ENCODE measurements at regions not wholly inside any gene's neighbourhood (a gene's known extent, or its start where the extent isn't known, plus 50 kb on each side); places are given as distances from the start of the nearest gene placed in this dataset.

DNA sequence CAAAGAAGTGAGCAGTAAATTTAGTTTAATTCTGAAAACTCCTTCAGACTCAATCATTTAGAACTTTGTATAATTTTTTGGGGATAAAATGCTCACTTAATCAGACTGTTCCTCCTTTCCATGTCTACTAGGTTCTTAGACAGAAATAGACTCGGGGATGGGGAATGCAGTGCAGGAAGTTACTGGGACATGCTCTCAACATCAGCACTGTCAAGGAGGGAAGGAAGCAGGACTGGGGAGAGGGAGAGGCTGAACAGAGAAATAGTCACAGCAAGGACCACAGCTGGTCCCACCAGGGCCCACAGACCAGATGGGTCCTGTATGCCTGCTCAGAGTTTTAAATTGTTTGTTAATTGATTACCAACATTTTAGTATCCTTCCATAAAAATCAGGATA, 310.1 kb upstream of the MSX2 start:
- Mint-ChIP-seq H3K4me3 (no peak overlapping the region), H3K27me3 (peaks cover 20 to 41% (median 26%) of the 10 kb centered on the region in 3 donors), H3K27ac (no peak overlapping the region), H3K9me3 (peaks cover 3 to 20% (median 4%) of the 10 kb centered on the region in 7 donors), H3K36me3 (no peaks in the 10 kb centered on the region), H3K4me1 (peaks cover 3 to 10% (median 8%) of the 10 kb centered on the region in 3 donors)
- DNase-seq = no peak
- no peak for ATAC-seq (ENCODE audit: low read depth in 2 of 2)

- no peak for ATAC-seq (ENCODE audit: low read depth in 2 of 2)
- Mint-ChIP-seq H3K4me3 (peak overlapping the region in 2 of 8 donors; percentile 15 to 60), H3K4me1 (peaks cover 3 to 17% (median 10%) of the 10 kb centered on the region in 3 donors), H3K36me3 (no peaks in the 10 kb centered on the region), H3K27me3 (peaks cover 9 to 45% (median 32%) of the 10 kb centered on the region in 3 donors), H3K27ac (no peak overlapping the region), H3K9me3 (peaks cover 0 to 12% (median 3%) of the 10 kb centered on the region in 7 donors)
- DNase-seq = no peak
Observed at GRCh38 chr5:174418809-174419539, 305.4 kb upstream of the MSX2 start.

DNA sequence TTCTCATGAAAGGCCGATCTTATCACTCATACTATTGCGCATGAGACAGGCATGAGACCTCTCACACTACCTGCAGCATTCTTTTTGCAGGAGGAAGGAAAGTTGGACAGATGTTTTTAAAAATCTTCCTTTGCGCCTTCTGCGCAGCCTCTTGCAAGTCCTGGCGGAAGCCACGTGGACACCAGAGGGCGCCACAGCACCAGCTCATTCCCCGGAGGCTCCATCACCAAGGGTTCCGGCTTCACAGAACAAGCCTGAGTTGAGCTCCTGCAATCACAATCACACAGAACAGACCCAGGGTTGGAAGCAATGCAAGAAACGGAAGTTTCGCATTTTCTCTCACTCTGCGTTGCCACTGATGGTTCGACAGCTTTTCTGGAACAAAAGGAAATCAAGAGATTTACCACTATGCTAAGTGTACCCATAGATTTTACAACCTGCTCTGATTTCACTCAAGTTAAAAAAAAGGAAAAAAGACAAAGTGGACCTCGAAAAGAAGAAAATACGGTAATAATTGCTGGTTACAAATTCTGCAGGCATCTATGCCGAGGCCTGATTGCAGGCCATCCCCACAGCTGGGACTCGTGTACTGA, 304.7 kb upstream of the MSX2 start:
- ATAC-seq (ENCODE audit: low read depth in 2 of 2) = no peak
- Mint-ChIP-seq H3K27me3 (peaks cover 9 to 45% (median 32%) of the 10 kb centered on the region in 3 donors), H3K4me3 (peak overlapping the region in 2 of 8 donors; percentile 15 to 52), H3K9me3 (peaks cover 0 to 12% (median 3%) of the 10 kb centered on the region in 7 donors), H3K36me3 (no peaks in the 10 kb centered on the region), H3K27ac (peak overlapping the region in 1 of 6 donors; percentile 38), H3K4me1 (peaks cover 3 to 17% (median 10%) of the 10 kb centered on the region in 3 donors)
- no peak for DNase-seq

- H3K36me3 Mint-ChIP-seq = no peaks in the 10 kb centered on the region
- H3K4me1 Mint-ChIP-seq = peaks cover 3 to 17% (median 10%) of the 10 kb centered on the region in 3 donors
- H3K27ac Mint-ChIP-seq = no peak overlapping the region
- H3K4me3 Mint-ChIP-seq = no peak overlapping the region
- peaks cover 0 to 8% (median 3%) of the 10 kb centered on the region in 7 donors for H3K9me3 Mint-ChIP-seq
- ATAC-seq (ENCODE audit: low read depth in 2 of 2) (no peak), DNase-seq (no peak)
- H3K27me3 Mint-ChIP-seq = peaks cover 3 to 42% (median 27%) of the 10 kb centered on the region in 3 donors
Observed at GRCh38 chr5:174420651-174421407, 303.6 kb upstream of the MSX2 start.

GRCh38 chr5:174421408-174421805, 303.0 kb upstream of the MSX2 start:
- no peak overlapping the region for H3K4me3 Mint-ChIP-seq
- DNase-seq (no peak), ATAC-seq (ENCODE audit: low read depth in 2 of 2) (no peak)
- H3K4me1 Mint-ChIP-seq = peaks cover 3 to 17% (median 10%) of the 10 kb centered on the region in 3 donors
- H3K9me3 Mint-ChIP-seq = peaks cover 0 to 6% (median 2%) of the 10 kb centered on the region in 7 donors
- H3K36me3 Mint-ChIP-seq = no peaks in the 10 kb centered on the region
- peaks cover 0 to 37% (median 21%) of the 10 kb centered on the region in 3 donors for H3K27me3 Mint-ChIP-seq
- H3K27ac Mint-ChIP-seq = no peak overlapping the region

GRCh38 chr5:174423558-174423957, 300.8 kb upstream of the MSX2 start:
- peaks cover 0 to 3% (median 0%) of the 10 kb centered on the region in 7 donors for H3K9me3 Mint-ChIP-seq

DNA sequence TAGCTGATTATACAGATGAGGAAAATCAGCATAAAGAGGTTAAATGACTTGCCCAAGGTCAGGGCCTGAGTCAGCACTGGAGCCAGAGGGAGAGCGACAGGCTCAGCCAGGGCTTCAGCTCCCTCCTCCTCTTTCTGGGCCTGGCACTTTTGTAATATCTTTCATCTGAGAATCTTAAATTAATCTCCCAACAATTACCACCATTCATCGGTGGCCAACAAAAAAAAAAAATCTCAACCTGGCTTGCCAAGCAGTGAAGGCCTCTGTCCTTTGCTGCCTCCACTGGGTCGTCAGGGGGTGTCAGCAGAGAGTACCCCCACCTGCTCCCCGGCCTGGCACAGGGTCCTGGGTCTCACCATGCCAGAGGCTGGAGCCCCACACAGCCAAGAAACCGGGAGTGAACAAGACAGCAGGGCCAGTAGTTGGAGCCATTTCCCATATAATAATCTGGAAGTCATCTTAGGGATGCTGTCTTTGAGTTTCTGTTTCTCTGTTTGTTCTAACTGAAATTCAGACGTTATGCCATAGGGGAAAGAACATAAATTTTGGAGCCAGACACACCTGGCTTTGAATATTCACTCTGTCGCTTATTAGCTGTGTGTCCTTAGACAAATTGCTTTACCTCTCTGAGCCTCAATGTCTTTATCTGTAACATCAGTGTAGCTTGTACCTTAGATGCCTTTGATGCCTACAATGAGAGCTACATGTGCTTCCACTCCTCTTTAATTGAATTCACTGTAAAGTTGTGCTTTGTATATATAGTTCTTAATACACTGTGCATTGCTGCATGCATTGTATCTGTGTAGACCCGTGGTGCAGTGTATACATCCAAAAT, 299.9 kb upstream of the MSX2 start:
- H3K27ac Mint-ChIP-seq = no peak overlapping the region
- no peaks in the 10 kb centered on the region for H3K36me3 Mint-ChIP-seq
- peaks cover 0 to 15% (median 6%) of the 10 kb centered on the region in 3 donors for H3K27me3 Mint-ChIP-seq
- no peak overlapping the region for H3K4me3 Mint-ChIP-seq
- no peak for DNase-seq
- H3K9me3 Mint-ChIP-seq = peaks cover 0 to 3% (median 0%) of the 10 kb centered on the region in 7 donors
- no peak for ATAC-seq (ENCODE audit: low read depth in 2 of 2)
- peaks cover 0 to 7% (median 0%) of the 10 kb centered on the region in 3 donors for H3K4me1 Mint-ChIP-seq

More at GRCh38 chr5:174423558-174423957, 300.8 kb upstream of the MSX2 start:
- Mint-ChIP-seq H3K27ac (no peak overlapping the region), H3K27me3 (peaks cover 0 to 21% (median 13%) of the 10 kb centered on the region in 3 donors), H3K36me3 (no peaks in the 10 kb centered on the region), H3K4me3 (no peak overlapping the region), H3K4me1 (peaks cover 3 to 15% (median 6%) of the 10 kb centered on the region in 3 donors)
- DNase-seq (no peak), ATAC-seq (ENCODE audit: low read depth in 2 of 2) (no peak)

DNA sequence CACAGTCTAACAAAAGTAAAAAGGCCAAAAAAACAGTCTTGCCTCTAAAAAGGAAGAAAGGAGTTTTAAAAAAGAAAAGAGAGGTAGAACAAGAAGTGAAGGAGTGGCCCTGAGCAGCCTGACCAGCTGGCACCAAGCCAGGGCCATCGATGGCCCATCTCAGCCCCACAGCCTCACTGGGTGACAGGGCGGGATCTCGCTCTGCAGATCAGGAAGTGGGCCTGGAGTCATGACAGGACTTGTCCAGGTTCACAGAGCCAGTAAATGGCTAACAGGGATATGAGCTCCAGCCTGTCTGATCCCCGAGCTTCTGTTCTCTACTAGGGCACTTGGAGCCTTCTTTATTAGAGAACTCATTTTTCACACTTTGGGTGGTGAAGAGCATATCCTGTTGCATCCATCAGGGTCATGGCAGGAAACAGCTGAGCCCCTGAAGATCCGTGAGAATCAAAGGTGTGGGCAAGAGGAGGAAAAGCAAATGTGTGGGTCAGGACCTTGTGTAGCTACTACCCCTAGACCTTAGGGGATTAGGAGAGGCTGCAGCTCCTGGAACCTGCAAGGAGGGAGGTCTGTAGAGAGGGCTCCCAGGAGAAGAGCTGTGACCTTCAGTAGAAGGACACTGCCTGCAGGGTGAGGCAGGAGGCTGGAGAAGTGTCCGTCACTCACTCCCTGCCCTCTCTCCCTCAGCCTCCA, 299.0 kb upstream of the MSX2 start:
- no peak for DNase-seq
- H3K27ac Mint-ChIP-seq = no peak overlapping the region
- no peaks in the 10 kb centered on the region for H3K4me1 Mint-ChIP-seq
- no peak for ATAC-seq (ENCODE audit: low read depth in 2 of 2)
- H3K36me3 Mint-ChIP-seq = no peaks in the 10 kb centered on the region
- peaks cover 3 to 11% (median 6%) of the 10 kb centered on the region in 3 donors for H3K27me3 Mint-ChIP-seq
- H3K9me3 Mint-ChIP-seq = peaks cover 0 to 4% (median 0%) of the 10 kb centered on the region in 7 donors
- peak overlapping the region in 1 of 8 donors; percentile 57 for H3K4me3 Mint-ChIP-seq

GRCh38 chr5:174425964-174426290, 298.5 kb upstream of the MSX2 start:
- H3K4me1 Mint-ChIP-seq = no peaks in the 10 kb centered on the region
- H3K36me3 Mint-ChIP-seq = no peaks in the 10 kb centered on the region
- peaks cover 4 to 9% (median 6%) of the 10 kb centered on the region in 3 donors for H3K27me3 Mint-ChIP-seq
- H3K4me3 Mint-ChIP-seq = no peak overlapping the region
- peak overlapping the region in 1 of 6 donors; percentile 65 for H3K27ac Mint-ChIP-seq
- peaks cover 0 to 4% (median 0%) of the 10 kb centered on the region in 7 donors for H3K9me3 Mint-ChIP-seq
- DNase-seq = no peak
- ATAC-seq (ENCODE audit: low read depth in 2 of 2) = no peak

GRCh38 chr5:174426388-174426787, 298.0 kb upstream of the MSX2 start:
- H3K27me3 Mint-ChIP-seq = peaks cover 3 to 9% (median 4%) of the 10 kb centered on the region in 3 donors
- no peak overlapping the region for H3K27ac Mint-ChIP-seq
- no peaks in the 10 kb centered on the region for H3K4me1 Mint-ChIP-seq
- no peaks in the 10 kb centered on the region for H3K36me3 Mint-ChIP-seq
- no peak for ATAC-seq (ENCODE audit: low read depth in 2 of 2)
- no peak overlapping the region for H3K4me3 Mint-ChIP-seq
- H3K9me3 Mint-ChIP-seq = peaks cover 0 to 4% (median 0%) of the 10 kb centered on the region in 7 donors
- no peak for DNase-seq

DNA sequence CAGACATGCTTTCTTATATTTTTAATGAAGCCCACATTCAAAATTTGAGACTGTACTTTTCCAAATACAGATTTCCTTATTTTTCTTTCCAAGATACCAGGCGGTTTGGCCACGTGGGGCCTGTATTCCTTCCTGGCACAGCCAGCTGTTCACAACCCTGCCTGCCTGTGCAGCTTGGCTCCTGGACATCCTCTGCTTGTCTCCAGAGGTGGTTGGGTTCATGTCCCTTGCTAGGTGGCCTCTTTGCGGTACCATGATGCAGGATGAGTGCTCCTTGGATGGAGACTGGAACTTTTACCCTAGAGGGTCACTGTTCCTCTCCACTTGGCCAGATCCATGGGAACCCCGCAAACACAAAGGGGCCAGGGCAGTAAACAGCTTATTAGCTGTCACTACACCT, 297.5 kb upstream of the MSX2 start:
- no peak overlapping the region for H3K4me3 Mint-ChIP-seq
- DNase-seq = no peak
- H3K4me1 Mint-ChIP-seq = no peaks in the 10 kb centered on the region
- no peak for ATAC-seq (ENCODE audit: low read depth in 2 of 2)
- H3K27ac Mint-ChIP-seq = no peak overlapping the region
- H3K9me3 Mint-ChIP-seq = peaks cover 0 to 4% (median 0%) of the 10 kb centered on the region in 7 donors
- H3K27me3 Mint-ChIP-seq = peaks cover 0 to 9% (median 4%) of the 10 kb centered on the region in 3 donors
- no peaks in the 10 kb centered on the region for H3K36me3 Mint-ChIP-seq

DNA sequence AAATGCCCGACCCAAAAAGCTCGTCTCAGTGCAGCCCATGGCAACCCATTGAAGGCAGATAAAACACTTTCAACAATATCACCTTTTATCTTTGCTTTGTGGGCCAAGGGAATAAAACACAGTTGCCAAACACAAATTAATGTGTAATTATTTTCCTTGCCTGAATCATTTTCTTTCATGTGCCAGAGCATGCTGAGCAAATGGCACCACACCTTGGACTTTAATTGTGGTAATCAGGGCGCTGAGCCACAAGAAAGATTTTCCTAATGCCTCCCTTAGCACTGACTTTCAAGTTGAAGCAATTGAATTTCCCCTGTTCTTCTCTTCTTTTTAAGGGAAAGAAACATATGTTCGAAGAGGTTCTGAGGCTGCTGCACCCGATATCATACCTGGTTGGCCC, 297.1 kb upstream of the MSX2 start:
- no peak overlapping the region for H3K27ac Mint-ChIP-seq
- H3K9me3 Mint-ChIP-seq = peaks cover 0 to 4% (median 0%) of the 10 kb centered on the region in 7 donors
- H3K36me3 Mint-ChIP-seq = no peaks in the 10 kb centered on the region
- DNase-seq (no peak), ATAC-seq (ENCODE audit: low read depth in 2 of 2) (no peak)
- H3K4me3 Mint-ChIP-seq = no peak overlapping the region
- H3K4me1 Mint-ChIP-seq = no peaks in the 10 kb centered on the region
- peaks cover 0 to 9% (median 4%) of the 10 kb centered on the region in 3 donors for H3K27me3 Mint-ChIP-seq

Measured in naive B cell (primary cell).